ENCODE measurements at regions not wholly inside any gene's neighbourhood (a gene's known extent, or its start where the extent isn't known, plus 50 kb on each side); places are given as distances from the start of the nearest gene placed in this dataset.
"Not testable (repeated sequence)": the region's sequence is repeated elsewhere in the genome, so short reads cannot be mapped to it uniquely, and the experiment has no call there.

- no peak for DNase-seq
These were observed 199.5 kb downstream of the TBC1D2B start for GRCh38 chr15:77877869-77878577.

- not testable (repeated sequence) for DNase-seq
These were observed 201.2 kb downstream of the TBC1D2B start for GRCh38 chr15:77876107-77876820.

- peak; percentile 15 to 73 (median 42) for DNase-seq
These were observed 202.3 kb downstream of the TBC1D2B start for GRCh38 chr15:77875066-77875721.

- peak in 2 of 3 experiments; percentile 47 to 73 for DNase-seq
These were observed 203.4 kb downstream of the TBC1D2B start for GRCh38 chr15:77874063-77874462.

- not testable (repeated sequence) for DNase-seq
These were observed 204.7 kb downstream of the TBC1D2B start for GRCh38 chr15:77872521-77873425.

GRCh38 chr15:77871852-77872371 lies 205.6 kb downstream of the TBC1D2B start:
- no peak for DNase-seq

- DNase-seq, result peak; percentile 19 to 85 (median 64)
These were observed 207.1 kb downstream of the TBC1D2B start for GRCh38 chr15:77870195-77871065.

- DNase-seq, result no peak
These were observed 208.3 kb downstream of the TBC1D2B start for GRCh38 chr15:77869021-77869895.

- peak in 1 of 3 experiments; percentile 51 for DNase-seq
These were observed 209.4 kb downstream of the TBC1D2B start for GRCh38 chr15:77868048-77868629.

GRCh38 chr15:77867266-77868047 lies 210.1 kb downstream of the TBC1D2B start:
- DNase-seq, result no peak

- no peak for DNase-seq
These were observed 210.8 kb downstream of the TBC1D2B start for GRCh38 chr15:77866596-77867125.

GRCh38 chr15:77866186-77866585 lies 211.3 kb downstream of the TBC1D2B start:
- no peak for DNase-seq

GRCh38 chr15:77865701-77866100 lies 211.8 kb downstream of the TBC1D2B start:
- DNase-seq, result no peak

- DNase-seq, result no peak
These were observed 212.4 kb downstream of the TBC1D2B start for GRCh38 chr15:77865106-77865610.

GRCh38 chr15:77864211-77865105 lies 213.1 kb downstream of the TBC1D2B start:
- DNase-seq, result no peak

GRCh38 chr15:77863491-77864105 lies 213.9 kb downstream of the TBC1D2B start:
- no peak for DNase-seq

GRCh38 chr15:77862651-77863104 lies 214.8 kb downstream of the TBC1D2B start:
- no peak for DNase-seq
